Stimulated activated CD8-positive, alpha-beta memory T cell treated with anti-CD3 and anti-CD28 coated beads, Interleukin-4, amount 100 ng/mL, for 48 hours (primary cell): ENCODE measurements at regions not wholly inside any gene's neighbourhood (a gene's known extent, or its start where the extent isn't known, plus 50 kb on each side); places are given as distances from the start of the nearest gene placed in this dataset.

Source experiments
- DNase-seq: peaks from one replicate; pipeline ENCODE4 v3.0.0-alpha.2; 2020

- DNase-seq: no peak
These were observed 224.1 kb upstream of the RIOK2 start for GRCh38 chr5:97406946-97407676.

GRCh38 chr5:97408331-97408730 is 225.3 kb upstream of the RIOK2 start:
- DNase-seq: no peak

- no peak for DNase-seq
These were observed 229.9 kb upstream of the RIOK2 start for GRCh38 chr5:97412959-97413358.

- DNase-seq: no peak
These were observed 234.9 kb upstream of the RIOK2 start for GRCh38 chr5:97417986-97418385.

GRCh38 chr5:97418462-97418861 is 235.4 kb upstream of the RIOK2 start:
- no peak for DNase-seq

GRCh38 chr5:97420646-97421045 is 237.6 kb upstream of the RIOK2 start:
- DNase-seq: no peak

GRCh38 chr5:97422678-97423077 is 239.6 kb upstream of the RIOK2 start:
- DNase-seq: no peak

GRCh38 chr5:97425511-97425910 is 242.5 kb upstream of the RIOK2 start:
- no peak for DNase-seq

GRCh38 chr5:97427235-97427634 is 244.2 kb upstream of the RIOK2 start:
- no peak for DNase-seq

- DNase-seq: no peak
These were observed 251.0 kb upstream of the RIOK2 start for GRCh38 chr5:97434021-97434420.

- no peak for DNase-seq
These were observed 253.4 kb upstream of the RIOK2 start for GRCh38 chr5:97436405-97436804.

- DNase-seq: no peak
These were observed 260.7 kb upstream of the RIOK2 start for GRCh38 chr5:97443740-97444139.

- no peak for DNase-seq
These were observed 266.1 kb upstream of the RIOK2 start for GRCh38 chr5:97449172-97449571.

GRCh38 chr5:97452646-97453045 is 269.6 kb upstream of the RIOK2 start:
- DNase-seq: no peak

GRCh38 chr5:97453263-97453662 is 270.2 kb upstream of the RIOK2 start:
- DNase-seq: no peak

GRCh38 chr5:97454015-97454414 is 271.0 kb upstream of the RIOK2 start:
- no peak for DNase-seq

- no peak for DNase-seq
These were observed 272.9 kb upstream of the RIOK2 start for GRCh38 chr5:97455996-97456395.

GRCh38 chr5:97458851-97459250 is 275.8 kb upstream of the RIOK2 start:
- DNase-seq: no peak

GRCh38 chr5:97471951-97472350 is 288.9 kb upstream of the RIOK2 start:
- DNase-seq: no peak

- DNase-seq: no peak
These were observed 292.8 kb upstream of the RIOK2 start for GRCh38 chr5:97475847-97476246.

GRCh38 chr5:97476852-97477534 is 293.9 kb upstream of the RIOK2 start:
- no peak for DNase-seq

GRCh38 chr5:97478483-97478882 is 295.4 kb upstream of the RIOK2 start:
- no peak for DNase-seq

GRCh38 chr5:97480313-97480712 is 297.3 kb upstream of the RIOK2 start:
- DNase-seq: no peak

- no peak for DNase-seq
These were observed 305.1 kb upstream of the RIOK2 start for GRCh38 chr5:97488126-97488668.
